HG03442 (cell line): ENCODE measurements at regions not wholly inside any gene's neighbourhood (a gene's known extent, or its start where the extent isn't known, plus 50 kb on each side); places are given as distances from the start of the nearest gene placed in this dataset.

Experiments used
- ATAC-seq: cut with Tn5 transposase; IDR thresholded peaks from one replicate; pipeline ENCODE4 v1.9.1; 2021; ENCODE audit warnings: mild to moderate bottlenecking, moderate library complexity; ENCODE audit not compliant: unreplicated experiment

DNA sequence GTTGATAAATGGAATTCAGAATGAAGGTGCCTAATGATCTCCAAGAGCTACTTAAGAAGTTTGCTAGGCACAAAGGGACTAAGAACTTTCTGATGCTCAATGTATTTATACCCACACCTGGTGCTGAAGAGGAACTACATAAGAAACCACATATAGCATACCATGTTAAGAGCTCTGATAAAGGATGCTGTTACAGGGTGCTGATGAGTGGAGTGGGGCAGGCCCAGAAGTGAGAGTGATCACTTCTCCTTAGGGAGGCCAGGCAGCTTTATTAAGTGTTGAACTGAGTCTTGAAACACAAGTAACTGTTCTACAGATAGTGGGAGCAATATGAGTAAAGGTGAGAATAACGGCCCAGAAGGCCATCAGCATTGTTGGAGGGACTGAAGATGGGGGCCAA is 68.3 kb upstream of the CHRDL1 start:
- no peak for ATAC-seq

DNA sequence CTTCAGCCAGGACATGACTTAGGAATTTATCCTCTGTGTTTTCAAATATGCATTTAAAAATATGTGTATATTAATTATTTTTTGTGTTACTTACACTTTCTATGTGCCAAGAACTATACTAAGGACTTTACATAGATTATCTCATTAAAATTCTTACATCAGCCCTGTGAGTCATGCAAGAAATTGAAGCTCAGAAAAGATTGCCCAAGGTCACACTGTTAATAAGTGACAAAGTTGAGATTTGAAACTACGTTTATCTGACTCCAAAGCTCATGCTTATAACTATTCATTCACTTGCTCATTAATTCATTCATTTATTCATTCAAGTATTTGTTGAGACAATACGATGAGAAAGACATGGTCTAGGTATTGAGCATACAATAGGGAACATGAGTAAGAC is 62.9 kb upstream of the CHRDL1 start:
- ATAC-seq = no peak

DNA sequence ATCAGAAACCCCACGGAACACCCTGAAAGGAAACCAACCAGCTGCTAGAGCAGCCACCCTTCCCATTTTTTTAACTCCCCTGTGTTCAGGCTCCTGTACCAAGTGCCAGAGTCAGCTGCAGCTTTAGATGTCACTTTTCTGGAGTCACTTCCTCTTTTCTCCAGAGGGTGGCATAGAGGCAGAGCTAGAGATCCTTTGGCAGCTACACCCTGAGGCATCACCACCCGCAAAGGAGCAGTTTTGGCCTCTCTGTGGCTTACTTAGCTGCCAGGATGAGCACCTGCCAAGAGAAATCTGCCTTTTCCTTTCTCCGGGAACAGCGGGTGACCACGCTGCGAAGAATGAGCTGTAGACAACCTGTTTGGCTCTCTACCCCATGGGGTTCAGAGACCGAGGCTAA is 58.0 kb upstream of the CHRDL1 start:
- ATAC-seq = no peak

DNA sequence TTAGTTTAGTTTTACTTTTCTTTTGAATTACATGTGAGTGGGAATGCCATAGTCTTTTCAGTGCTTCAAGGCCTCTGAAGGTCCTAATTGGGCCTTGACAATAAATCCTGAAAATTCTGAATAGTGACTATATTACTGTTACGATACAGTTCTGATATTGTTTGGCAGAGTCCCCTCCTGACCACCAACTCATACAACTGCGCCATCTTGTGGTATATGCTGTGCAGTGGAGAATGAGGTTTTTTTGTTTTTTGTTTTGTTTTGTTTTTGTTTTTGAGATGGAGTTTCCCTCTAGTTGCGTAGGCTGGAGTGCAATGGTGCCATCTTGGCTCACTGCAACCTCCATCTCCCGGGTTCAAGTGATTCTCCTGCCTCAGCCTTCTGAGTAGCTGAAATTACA is 56.6 kb upstream of the CHRDL1 start:
- ATAC-seq = no peak

DNA sequence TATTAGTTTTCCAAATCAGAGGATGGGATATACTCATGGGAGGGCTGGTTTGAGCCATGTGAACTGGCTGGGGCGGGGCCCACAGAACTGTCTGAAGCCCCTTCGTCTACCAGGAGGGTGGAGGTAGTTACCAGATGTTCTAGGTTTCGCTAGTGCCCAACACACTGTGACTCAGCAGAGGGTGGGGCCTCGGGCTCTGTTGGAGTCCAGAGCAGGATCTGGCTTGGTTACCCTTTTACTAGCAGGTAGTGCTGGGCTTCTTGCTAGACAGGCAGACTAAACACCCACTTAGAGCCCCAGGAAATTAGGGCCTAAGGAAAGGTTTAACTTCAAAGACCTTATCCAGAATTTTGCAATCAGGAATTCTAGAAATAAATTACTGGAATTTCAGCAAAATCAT is 56.2 kb upstream of the CHRDL1 start:
- ATAC-seq = peak; percentile 37

DNA sequence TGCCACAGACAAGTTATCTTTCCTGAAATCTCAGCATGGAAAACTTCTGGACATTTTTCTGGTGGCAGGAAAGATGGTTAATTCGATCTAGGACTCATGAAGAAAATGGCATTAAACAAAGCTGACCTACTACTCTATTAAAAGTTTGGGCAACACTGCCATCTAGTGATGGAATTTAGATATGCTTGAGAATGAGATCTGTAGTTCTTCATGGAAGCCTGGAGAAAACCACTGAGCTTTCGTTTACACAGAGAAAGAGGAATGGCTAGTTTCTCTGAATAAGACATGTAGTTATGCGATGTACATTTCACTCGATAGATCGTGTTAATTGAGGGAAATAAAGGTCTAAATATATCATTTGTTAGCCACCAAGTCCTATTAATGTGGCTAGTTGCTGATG is 51.7 kb upstream of the CHRDL1 start:
- peak; percentile 69 for ATAC-seq

DNA sequence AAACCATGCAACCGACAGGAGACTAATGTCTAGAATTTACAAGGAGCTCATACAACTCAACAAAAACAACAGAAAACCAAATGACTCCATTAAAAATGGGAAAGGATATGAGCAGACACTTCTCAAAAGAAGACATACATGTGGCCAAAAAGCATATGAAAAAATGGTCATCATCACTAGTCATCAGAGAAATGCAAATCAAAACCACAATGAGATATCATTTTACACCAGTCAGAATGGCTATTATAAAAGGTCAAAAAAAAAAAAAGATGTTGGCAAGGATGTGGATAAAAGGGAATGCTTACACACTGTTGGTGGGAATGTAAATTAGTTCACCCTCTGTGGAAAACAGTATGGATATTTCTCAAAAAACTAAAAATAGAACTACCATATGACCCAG is 50.5 kb upstream of the CHRDL1 start:
- ATAC-seq = no peak
